ENCODE measurements at regions not wholly inside any gene's neighbourhood (a gene's known extent, or its start where the extent isn't known, plus 50 kb on each side); places are given as distances from the start of the nearest gene placed in this dataset.

DNA sequence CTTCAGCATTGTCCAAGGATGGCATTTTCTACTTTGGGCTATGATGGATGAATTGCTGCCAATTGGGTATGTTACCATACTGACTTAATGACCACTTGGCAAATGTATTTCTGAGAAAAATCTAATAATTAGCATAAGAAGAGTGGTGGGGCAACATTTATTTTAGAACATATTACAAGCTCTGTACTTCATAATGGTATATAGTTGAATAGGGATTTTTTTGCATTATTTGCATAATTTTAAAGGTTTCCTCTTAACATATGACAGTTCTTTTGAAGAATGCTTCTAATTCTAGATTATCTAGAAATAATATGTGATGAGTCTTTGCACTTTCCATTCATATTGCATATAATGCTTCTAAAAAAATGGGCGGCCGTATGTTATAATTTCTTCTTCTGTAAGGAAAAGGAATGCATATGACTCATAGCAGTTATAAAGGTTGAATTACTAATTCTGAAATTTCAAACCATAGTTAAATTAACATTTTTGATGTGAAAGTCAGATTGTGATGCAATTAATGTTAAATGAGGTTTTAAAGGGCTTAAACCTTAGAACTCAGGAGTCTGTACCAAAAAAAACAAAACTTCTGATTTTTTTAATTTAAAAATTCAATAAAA, 1652.3 kb upstream of the SLC39A10 start:
- TF ChIP-seq, protein P1, sequence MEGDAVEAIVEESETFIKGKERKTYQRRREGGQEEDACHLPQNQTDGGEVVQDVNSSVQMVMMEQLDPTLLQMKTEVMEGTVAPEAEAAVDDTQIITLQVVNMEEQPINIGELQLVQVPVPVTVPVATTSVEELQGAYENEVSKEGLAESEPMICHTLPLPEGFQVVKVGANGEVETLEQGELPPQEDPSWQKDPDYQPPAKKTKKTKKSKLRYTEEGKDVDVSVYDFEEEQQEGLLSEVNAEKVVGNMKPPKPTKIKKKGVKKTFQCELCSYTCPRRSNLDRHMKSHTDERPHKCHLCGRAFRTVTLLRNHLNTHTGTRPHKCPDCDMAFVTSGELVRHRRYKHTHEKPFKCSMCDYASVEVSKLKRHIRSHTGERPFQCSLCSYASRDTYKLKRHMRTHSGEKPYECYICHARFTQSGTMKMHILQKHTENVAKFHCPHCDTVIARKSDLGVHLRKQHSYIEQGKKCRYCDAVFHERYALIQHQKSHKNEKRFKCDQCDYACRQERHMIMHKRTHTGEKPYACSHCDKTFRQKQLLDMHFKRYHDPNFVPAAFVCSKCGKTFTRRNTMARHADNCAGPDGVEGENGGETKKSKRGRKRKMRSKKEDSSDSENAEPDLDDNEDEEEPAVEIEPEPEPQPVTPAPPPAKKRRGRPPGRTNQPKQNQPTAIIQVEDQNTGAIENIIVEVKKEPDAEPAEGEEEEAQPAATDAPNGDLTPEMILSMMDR (conservative IDR thresholded peaks at IDR 0.05; ENCODE audit: low read depth, low read length), result no peak
- no peak overlapping the region for H3K4me3 ChIP-seq (ENCODE audit: low read depth, low read length)
- DNase-seq (ENCODE audit: low read depth), result peak; percentile 50

DNA sequence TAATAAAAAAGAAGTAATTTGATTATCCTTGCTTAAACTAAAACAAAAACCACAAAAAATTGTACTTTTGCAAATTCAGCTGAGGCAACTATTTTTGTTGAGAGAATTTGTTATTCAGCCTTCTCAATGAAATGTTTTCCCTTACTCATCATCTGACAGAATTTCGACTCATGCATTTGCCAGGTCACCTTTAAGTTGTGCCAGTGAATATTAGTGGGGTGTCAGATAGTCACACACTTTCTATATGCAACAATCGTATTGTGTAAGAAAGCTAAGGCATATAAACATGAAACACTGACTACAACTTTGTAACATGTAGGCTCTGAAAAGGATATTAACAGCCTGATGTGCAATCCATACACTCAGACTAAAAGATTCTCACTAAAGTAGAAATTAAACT, 1653.1 kb upstream of the SLC39A10 start:
- DNase-seq (ENCODE audit: low read depth), result peak; percentile 9
- no peak overlapping the region for H3K4me3 ChIP-seq (ENCODE audit: low read depth, low read length)
- TF ChIP-seq, protein P1 (conservative IDR thresholded peaks at IDR 0.05; ENCODE audit: low read depth, low read length), result no peak

GRCh38 chr2:194002699-194003368, 1654.2 kb upstream of the SLC39A10 start:
- TF ChIP-seq, protein P1 (conservative IDR thresholded peaks at IDR 0.05; ENCODE audit: low read depth, low read length), result no peak
- no peak overlapping the region for H3K4me3 ChIP-seq (ENCODE audit: low read depth, low read length)
- DNase-seq (ENCODE audit: low read depth), result no peak

DNA sequence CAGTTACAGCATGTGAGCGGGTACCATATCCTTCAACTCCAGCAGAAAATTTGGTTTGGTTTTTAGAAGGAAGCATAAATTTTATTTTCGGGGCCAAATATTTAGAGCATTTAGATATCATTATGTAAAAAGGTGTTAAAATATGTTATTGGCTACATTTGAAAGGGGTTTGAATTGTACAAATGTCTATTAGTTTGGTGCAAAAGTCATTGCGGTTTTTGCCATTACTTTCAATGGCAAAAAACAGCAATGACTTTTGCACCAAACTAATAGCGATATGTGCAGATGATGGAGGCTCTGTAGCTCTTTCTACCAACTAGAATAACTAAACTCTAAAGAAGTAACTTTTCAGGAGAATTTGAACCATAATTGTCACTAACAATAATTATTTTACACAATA, 1666.2 kb upstream of the SLC39A10 start:
- TF ChIP-seq, protein P1 (conservative IDR thresholded peaks at IDR 0.05; ENCODE audit: low read depth, low read length), result no peak
- H3K4me3 ChIP-seq (ENCODE audit: low read depth, low read length), result no peak overlapping the region
- no peak for DNase-seq (ENCODE audit: low read depth)

- no peak overlapping the region for H3K4me3 ChIP-seq (ENCODE audit: low read depth, low read length)
- TF ChIP-seq, protein P1 (conservative IDR thresholded peaks at IDR 0.05; ENCODE audit: low read depth, low read length), result no peak
- DNase-seq (ENCODE audit: low read depth), result no peak
Observed at GRCh38 chr2:193989645-193990044, 1667.4 kb upstream of the SLC39A10 start.

- TF ChIP-seq, protein P1 (conservative IDR thresholded peaks at IDR 0.05; ENCODE audit: low read depth, low read length), result no peak
- H3K4me3 ChIP-seq (ENCODE audit: low read depth, low read length), result no peak overlapping the region
- no peak for DNase-seq (ENCODE audit: low read depth)
Observed at GRCh38 chr2:193988784-193989183, 1668.2 kb upstream of the SLC39A10 start.

GRCh38 chr2:193985272-193985671, 1671.8 kb upstream of the SLC39A10 start:
- H3K4me3 ChIP-seq (ENCODE audit: low read depth, low read length), result no peak overlapping the region
- TF ChIP-seq, protein P1 (conservative IDR thresholded peaks at IDR 0.05; ENCODE audit: low read depth, low read length), result no peak
- no peak for DNase-seq (ENCODE audit: low read depth)

All from choroid plexus epithelial cell (primary cell).